ENCODE measurements at regions not wholly inside any gene's neighbourhood (a gene's known extent, or its start where the extent isn't known, plus 50 kb on each side); places are given as distances from the start of the nearest gene placed in this dataset.

DNA sequence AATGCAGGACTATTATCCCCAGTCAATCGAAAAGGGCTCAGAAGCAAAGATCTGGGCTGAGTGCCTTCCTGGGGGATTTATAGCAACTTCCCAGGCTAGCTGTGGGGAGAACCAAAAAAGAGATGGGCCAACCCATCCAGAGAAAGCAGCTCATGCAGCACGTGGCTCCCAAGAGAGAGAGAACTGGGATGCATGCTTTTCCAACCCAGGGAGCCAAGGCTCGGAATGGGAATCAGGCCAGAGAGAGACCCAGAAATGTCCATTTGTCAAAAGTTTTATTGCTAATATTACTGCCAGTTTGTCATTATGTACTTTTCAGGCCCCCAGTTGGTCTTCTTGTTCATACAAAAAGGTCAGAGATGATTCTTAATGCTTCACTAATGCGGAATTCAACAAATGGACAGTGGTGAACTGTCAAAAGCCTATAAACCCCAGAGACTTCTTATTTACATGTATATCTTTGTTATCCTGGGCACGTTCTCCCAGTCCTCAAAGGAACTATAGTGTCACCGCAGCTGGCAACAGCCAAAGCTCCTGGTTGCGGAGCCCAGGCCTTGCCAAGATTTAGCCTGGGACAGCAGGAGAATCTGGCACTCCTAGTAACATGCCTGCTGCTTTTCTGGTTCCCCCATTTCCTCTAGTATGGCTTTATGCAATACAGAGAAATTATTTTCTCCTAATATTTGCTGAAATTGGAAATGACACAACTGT, 139.1 kb upstream of the POU3F2 start:
- H3K4me1 ChIP-seq (ENCODE audit: control insufficient read depth in 1 of 2, insufficient read depth in 2 of 2, low read depth in 1 of 2, low read length in 1 of 2) = no peaks in the 10 kb centered on the region
- H3F3A ChIP-seq (replicated peaks; ENCODE audit: insufficient read depth) = no peaks in the 10 kb centered on the region
- TF ChIP-seq FOXM1 (IDR thresholded peaks at IDR 0.05; ENCODE audit: low read depth) (no peak), REST (IDR thresholded peaks at IDR 0.05; ENCODE audit: low read depth, low read length) (no peak), SIN3A (IDR thresholded peaks at IDR 0.05; ENCODE audit: borderline replicate concordance, low read depth, low read length) (no peak), MAX (IDR thresholded peaks at IDR 0.05; ENCODE audit: low read depth) (no peak), TCF12 (IDR thresholded peaks at IDR 0.05) (no peak), TEAD4 (IDR thresholded peaks at IDR 0.05; ENCODE audit: borderline replicate concordance, insufficient read depth) (no peak), MEF2A (IDR thresholded peaks at IDR 0.05; ENCODE audit: borderline replicate concordance, low read depth) (no peak), FOSL2 (IDR thresholded peaks at IDR 0.05; ENCODE audit: borderline replicate concordance, low read depth) (no peak), IRF3 (IDR thresholded peaks at IDR 0.05; ENCODE audit: low read depth, low read length) (no peak), GATA2 (CRISPR knock-in tag; IDR thresholded peaks at IDR 0.05) (no peak), YY1 (IDR thresholded peaks at IDR 0.05; ENCODE audit: low read depth) (no peak), ELF1 (IDR thresholded peaks at IDR 0.05) (no peak)
- TF ChIP-seq, protein P1, sequence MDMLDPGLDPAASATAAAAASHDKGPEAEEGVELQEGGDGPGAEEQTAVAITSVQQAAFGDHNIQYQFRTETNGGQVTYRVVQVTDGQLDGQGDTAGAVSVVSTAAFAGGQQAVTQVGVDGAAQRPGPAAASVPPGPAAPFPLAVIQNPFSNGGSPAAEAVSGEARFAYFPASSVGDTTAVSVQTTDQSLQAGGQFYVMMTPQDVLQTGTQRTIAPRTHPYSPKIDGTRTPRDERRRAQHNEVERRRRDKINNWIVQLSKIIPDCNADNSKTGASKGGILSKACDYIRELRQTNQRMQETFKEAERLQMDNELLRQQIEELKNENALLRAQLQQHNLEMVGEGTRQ (IDR thresholded peaks at IDR 0.05; ENCODE audit: borderline replicate concordance, low read depth, low read length) = no peak
- TF ChIP-seq, protein P2, sequence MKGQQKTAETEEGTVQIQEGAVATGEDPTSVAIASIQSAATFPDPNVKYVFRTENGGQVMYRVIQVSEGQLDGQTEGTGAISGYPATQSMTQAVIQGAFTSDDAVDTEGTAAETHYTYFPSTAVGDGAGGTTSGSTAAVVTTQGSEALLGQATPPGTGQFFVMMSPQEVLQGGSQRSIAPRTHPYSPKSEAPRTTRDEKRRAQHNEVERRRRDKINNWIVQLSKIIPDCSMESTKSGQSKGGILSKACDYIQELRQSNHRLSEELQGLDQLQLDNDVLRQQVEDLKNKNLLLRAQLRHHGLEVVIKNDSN (IDR thresholded peaks at IDR 0.05; ENCODE audit: borderline replicate concordance, low read depth) = no peak
- TF ChIP-seq, protein P3, sequence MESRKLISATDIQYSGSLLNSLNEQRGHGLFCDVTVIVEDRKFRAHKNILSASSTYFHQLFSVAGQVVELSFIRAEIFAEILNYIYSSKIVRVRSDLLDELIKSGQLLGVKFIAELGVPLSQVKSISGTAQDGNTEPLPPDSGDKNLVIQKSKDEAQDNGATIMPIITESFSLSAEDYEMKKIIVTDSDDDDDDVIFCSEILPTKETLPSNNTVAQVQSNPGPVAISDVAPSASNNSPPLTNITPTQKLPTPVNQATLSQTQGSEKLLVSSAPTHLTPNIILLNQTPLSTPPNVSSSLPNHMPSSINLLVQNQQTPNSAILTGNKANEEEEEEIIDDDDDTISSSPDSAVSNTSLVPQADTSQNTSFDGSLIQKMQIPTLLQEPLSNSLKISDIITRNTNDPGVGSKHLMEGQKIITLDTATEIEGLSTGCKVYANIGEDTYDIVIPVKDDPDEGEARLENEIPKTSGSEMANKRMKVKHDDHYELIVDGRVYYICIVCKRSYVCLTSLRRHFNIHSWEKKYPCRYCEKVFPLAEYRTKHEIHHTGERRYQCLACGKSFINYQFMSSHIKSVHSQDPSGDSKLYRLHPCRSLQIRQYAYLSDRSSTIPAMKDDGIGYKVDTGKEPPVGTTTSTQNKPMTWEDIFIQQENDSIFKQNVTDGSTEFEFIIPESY (IDR thresholded peaks at IDR 0.05; ENCODE audit: borderline replicate concordance, low read depth) = no peak
- TF ChIP-seq, protein P4, sequence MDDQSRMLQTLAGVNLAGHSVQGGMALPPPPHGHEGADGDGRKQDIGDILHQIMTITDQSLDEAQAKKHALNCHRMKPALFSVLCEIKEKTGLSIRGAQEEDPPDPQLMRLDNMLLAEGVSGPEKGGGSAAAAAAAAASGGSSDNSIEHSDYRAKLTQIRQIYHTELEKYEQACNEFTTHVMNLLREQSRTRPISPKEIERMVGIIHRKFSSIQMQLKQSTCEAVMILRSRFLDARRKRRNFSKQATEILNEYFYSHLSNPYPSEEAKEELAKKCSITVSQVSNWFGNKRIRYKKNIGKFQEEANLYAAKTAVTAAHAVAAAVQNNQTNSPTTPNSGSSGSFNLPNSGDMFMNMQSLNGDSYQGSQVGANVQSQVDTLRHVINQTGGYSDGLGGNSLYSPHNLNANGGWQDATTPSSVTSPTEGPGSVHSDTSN (IDR thresholded peaks at IDR 0.05) = no peak
- H3K36me3 ChIP-seq (replicated peaks in 1 of 2; ENCODE audit: control insufficient read depth in 1 of 2, insufficient read depth in 2 of 2, low read length in 1 of 2) = no peaks in the 10 kb centered on the region
- no peak overlapping the region for H2AFZ ChIP-seq (ENCODE audit: low read depth)
- no peak overlapping the region for H3K4me3 ChIP-seq (ENCODE audit: low read depth in 2 of 2, low read length in 1 of 2)
- no peaks in the 10 kb centered on the region for H4K20me1 ChIP-seq (ENCODE audit: insufficient read depth)
- WGBS (ENCODE audit: low lambda C conversion rate) = 45% methylated on average over 7 of the region's 7 CpGs
- H3K27me3 ChIP-seq (ENCODE audit: insufficient read depth) = no peaks in the 10 kb centered on the region
- no peaks in the 10 kb centered on the region for H3K79me2 ChIP-seq (ENCODE audit: insufficient read depth)
- ChIA-PET POLR2A (no interaction called here), CTCF (no interaction called here)
- no peaks in the 10 kb centered on the region for H3K9me3 ChIP-seq
- no peak overlapping the region for H3K27ac ChIP-seq (ENCODE audit: low read depth in 2 of 2, low read length in 1 of 2)
- DNase-seq = no peak
- H3K9ac ChIP-seq = no peak overlapping the region
- no peak overlapping the region for H3K4me2 ChIP-seq
- no peaks in the 10 kb centered on the region for H3K9me2 ChIP-seq
